GM12891 (cell line): ENCODE measurements at regions not wholly inside any gene's neighbourhood (a gene's known extent, or its start where the extent isn't known, plus 50 kb on each side); places are given as distances from the start of the nearest gene placed in this dataset.

Experiments
- DNase-seq: peaks from one replicate; pipeline ENCODE4 v3.0.0; 2011; ENCODE audit warnings: low spot score; ENCODE audit not compliant: insufficient read length
- FAIRE-seq: peaks from 2 replicates; lab custom pipeline; 2011; peaks lifted over from hg19 to GRCh38; lab: Jason Lieb, UNC
- PAX5 ChIP-seq: IDR thresholded peaks from 2 replicates; pipeline ENCODE4 v1.6.1; 2011; ENCODE audit warnings: low read length, moderate library complexity, mild to moderate bottlenecking; ENCODE audit not compliant: insufficient read depth, severe bottlenecking
- POLR2A ChIP-seq: IDR thresholded peaks from 2 replicates; pipeline ENCODE4 v1.6.1; 2011; ENCODE audit warnings: low read depth, low read length, control low read depth
- POLR2AphosphoS5 ChIP-seq: IDR thresholded peaks from 2 replicates; pipeline ENCODE4 v1.6.1; 2011; ENCODE audit warnings: low read depth, low read length, control low read depth
- POU2F2 ChIP-seq: IDR thresholded peaks from 2 replicates; pipeline ENCODE4 v1.6.1; 2011; ENCODE audit warnings: low read depth, mild to moderate bottlenecking, control low read depth, low read length, moderate library complexity
- SPI1 ChIP-seq: IDR thresholded peaks from 2 replicates; pipeline ENCODE4 v1.6.1; 2011; ENCODE audit warnings: low read depth, low read length, control low read depth
- TAF1 ChIP-seq: IDR thresholded peaks from 2 replicates; pipeline ENCODE4 v1.6.1; 2011; ENCODE audit warnings: low read depth, low read length, control low read depth

DNA sequence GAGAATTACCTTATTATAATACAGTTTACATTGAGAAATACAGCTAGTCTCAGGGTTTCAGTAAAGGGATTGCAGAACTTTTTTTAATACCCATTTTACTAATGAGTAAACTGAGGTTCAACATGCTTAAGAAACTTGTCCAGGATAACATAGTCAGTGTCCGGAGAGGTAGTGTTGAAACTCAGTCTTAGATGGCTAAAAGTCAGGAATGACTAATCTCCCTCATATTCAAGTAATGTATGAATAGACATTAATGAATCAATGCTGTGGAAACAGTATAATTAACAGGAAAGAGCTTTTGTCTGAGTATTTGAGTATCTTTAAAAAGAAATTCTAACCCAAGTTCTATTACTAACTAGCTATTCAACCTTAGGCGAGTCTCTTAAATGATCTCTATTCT, 397.6 kb downstream of the PLA2G4A start:
- no peak for DNase-seq
- no peak for FAIRE-seq
- TF ChIP-seq SPI1 = no peak
- no peak for TF ChIP-seq POLR2AphosphoS5
- no peak for TF ChIP-seq TAF1
- no peak for TF ChIP-seq POU2F2
- no peak for TF ChIP-seq POLR2A
- TF ChIP-seq PAX5 = no peak

GRCh38 chr1:187228790-187229189, 400.0 kb downstream of the PLA2G4A start:
- FAIRE-seq (no peak), DNase-seq (no peak)
- TF ChIP-seq POU2F2 (no peak), POLR2AphosphoS5 (no peak), SPI1 (no peak), TAF1 (no peak), POLR2A (no peak), PAX5 (no peak)

- DNase-seq = no peak
- no peak for FAIRE-seq
- TF ChIP-seq TAF1 (no peak), SPI1 (no peak), POU2F2 (no peak), POLR2AphosphoS5 (no peak)
Observed at GRCh38 chr1:187229496-187229895, 400.7 kb downstream of the PLA2G4A start.

DNA sequence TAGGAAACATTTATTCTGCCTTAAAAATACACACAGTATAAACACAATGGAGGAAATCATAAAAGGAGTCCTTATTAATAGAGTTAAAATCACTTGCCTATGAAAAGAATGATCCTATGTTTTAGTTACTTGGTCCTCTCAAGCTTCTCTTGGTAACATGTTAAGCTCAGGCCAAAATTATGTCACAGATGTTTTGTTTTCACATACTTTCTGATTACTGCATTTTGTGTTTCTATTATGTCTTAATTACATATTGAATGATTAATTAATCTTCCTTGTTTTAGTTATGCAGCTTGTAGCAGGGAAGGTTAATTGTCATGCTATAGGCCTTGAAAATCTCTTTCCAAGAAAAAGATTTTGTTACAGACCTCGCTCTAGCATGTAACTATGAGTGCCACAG, 406.0 kb downstream of the PLA2G4A start:
- TF ChIP-seq POU2F2 (no peak), POLR2AphosphoS5 (no peak), POLR2A (no peak), TAF1 (no peak), PAX5 (no peak), SPI1 (no peak)
- FAIRE-seq = no peak

DNA sequence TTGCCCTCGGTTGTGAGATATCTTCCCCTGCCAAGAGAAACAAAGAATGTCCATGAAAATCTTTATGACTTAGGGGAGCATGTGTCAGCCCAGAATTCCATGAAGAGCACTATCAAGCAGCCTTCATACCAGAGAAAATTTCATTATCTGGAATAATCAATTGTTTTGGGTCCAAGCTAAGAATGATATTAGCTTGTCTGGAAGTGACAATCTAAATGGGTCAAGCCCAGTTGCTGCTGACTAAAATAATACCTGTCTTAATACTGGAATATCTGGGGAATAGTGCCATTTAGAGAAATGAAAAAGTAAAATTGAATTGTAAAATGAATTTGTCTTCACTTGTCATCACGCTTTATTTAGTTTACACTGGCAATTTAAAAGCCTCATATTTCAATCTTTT, 407.4 kb downstream of the PLA2G4A start:
- FAIRE-seq (no peak), DNase-seq (no peak)
- TF ChIP-seq POU2F2 (no peak), POLR2A (no peak), SPI1 (no peak), TAF1 (no peak), PAX5 (no peak), POLR2AphosphoS5 (no peak)

More for the DNA sequence above, 406.0 kb downstream of the PLA2G4A start:
- no peak for DNase-seq

DNA sequence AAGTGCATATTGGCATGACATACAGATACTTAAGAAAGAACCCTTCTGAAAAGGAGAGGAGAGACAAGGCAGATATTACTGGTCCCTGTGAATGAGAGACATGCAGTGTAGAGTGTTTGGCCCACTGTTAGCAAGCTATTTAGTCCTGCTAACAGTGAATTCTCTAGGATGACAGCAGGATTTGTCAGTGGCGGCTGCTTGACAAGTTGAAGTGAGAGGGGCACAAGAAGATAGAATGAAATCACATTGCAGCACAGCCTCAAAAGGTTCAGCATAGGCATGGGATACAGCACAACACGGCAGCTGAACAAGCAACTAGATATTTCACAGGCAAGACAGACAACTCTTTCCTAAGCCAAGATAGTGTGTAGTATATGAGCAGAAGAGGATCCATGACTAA, 407.9 kb downstream of the PLA2G4A start:
- DNase-seq (no peak), FAIRE-seq (no peak)
- no peak for TF ChIP-seq POLR2AphosphoS5
- no peak for TF ChIP-seq POLR2A
- no peak for TF ChIP-seq TAF1
- TF ChIP-seq SPI1 = no peak
- no peak for TF ChIP-seq PAX5
- TF ChIP-seq POU2F2 = no peak

DNA sequence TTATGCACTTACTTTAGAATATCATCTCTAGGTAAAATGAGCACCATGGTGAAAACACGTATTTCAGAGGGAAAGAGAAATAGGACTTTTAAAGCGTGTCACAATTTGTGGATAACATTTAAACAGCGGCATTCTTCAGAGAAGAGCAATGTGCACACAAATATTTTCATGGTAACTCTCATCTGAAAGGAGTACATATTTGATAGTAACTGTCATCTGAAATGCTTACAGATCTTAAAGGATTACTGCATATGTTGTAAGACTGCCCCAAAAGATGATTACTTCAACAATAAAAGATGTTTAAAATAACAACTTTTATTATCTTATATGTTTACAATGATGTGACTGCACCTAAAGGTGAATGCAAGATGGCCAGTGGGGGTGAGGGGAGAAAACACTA, 408.8 kb downstream of the PLA2G4A start:
- DNase-seq = no peak
- no peak for FAIRE-seq
- TF ChIP-seq POU2F2 = no peak

DNA sequence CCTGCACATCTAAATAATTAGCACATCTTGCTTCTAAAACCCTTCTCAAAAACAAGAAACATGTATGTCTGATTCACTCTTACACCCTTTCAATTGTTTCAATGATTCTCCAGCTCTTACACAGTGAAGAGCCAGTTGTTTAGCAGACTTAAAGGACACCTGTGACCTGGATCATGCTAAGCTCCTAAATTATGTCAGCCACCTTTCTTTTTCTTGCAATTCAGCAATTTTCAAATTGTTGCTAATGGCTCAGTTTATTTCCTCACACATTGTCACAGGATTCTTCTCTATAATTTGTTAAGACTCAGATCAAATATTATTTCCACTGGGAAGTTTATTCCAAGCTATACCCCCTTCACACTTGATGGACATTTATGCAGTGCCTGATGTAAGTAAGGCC, 413.2 kb downstream of the PLA2G4A start:
- no peak for FAIRE-seq
- TF ChIP-seq POLR2A (no peak), POLR2AphosphoS5 (no peak), POU2F2 (no peak)
- no peak for DNase-seq

DNA sequence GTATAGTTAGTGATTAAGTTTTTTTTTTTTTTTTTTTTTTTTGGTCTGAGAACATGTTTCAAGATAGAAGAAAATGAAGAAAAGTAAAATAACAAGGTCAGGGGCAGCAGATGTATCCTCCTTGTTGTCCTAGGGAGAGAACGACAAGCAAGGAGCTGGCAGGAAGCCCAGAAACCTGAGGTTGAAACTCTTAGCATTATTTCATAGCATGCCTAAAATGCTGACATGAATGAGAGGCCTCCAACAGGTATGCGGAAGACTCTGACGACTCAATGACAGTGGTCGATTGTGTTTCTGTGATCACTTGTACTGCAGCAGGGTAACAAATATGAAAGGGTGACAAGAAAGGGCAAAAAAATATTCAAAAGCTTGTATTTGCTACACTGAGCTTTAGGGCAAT, 415.9 kb downstream of the PLA2G4A start:
- no peak for FAIRE-seq
- DNase-seq = no peak
- TF ChIP-seq POLR2A (no peak), POLR2AphosphoS5 (no peak), TAF1 (no peak), SPI1 (no peak)

DNA sequence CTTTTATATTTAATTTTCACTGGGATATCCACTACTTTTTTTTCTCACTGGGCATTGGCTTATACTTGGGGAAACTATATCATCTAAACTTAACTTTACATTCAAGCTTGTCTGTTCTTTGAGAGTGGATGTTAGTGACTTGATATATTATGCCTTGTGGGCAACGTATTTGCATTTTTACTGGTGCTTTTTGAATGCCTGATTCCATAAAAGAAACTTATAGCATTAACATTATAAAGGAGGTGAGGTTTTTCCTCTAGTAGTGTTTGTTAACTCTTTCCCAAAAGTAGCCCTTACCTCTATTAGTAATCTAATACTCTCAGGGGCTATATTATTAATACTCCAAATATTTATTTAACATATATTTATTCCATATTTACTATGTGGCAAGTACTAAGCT, 416.5 kb downstream of the PLA2G4A start:
- no peak for DNase-seq
- FAIRE-seq = no peak
- TF ChIP-seq POLR2A = no peak
- TF ChIP-seq POU2F2 = no peak
- no peak for TF ChIP-seq PAX5
- no peak for TF ChIP-seq POLR2AphosphoS5
- TF ChIP-seq SPI1 = no peak
- TF ChIP-seq TAF1 = no peak

- no peak for TF ChIP-seq PAX5
- no peak for TF ChIP-seq SPI1
- TF ChIP-seq POLR2A = no peak
- no peak for TF ChIP-seq POU2F2
- no peak for TF ChIP-seq POLR2AphosphoS5
- no peak for TF ChIP-seq TAF1
- FAIRE-seq (no peak), DNase-seq (no peak)
Observed at GRCh38 chr1:187249196-187249595, 420.4 kb downstream of the PLA2G4A start.
